ENCODE measurements at regions not wholly inside any gene's neighbourhood (a gene's known extent, or its start where the extent isn't known, plus 50 kb on each side); places are given as distances from the start of the nearest gene placed in this dataset.

DNA sequence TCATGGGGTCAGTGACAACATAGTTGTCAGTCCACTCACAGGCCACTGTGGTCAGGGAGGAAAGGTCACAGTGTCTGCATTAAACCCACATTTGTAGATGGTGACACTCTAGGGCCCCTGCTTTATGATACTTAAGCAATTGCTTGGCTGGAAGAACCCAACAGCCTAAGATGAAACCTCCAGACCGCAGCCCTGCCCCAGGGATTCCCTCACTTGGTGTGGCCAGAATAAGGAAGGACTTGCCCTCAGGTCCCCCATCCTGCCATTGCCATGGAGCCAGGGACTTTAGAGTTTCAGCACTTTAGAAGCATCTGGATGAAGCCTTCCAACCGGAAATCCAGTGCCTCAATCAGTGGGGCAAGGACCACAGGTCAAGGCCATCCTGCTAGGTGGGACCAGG, 63.9 kb upstream of the LAPTM4A start:
- ChIA-PET POLR2A (no interaction called here), CTCF (no interaction called here), RAD21 (ENCODE audit: low non-redundant PET in 1 of 2, low total read pairs in 2 of 2, uncharacterized antibody in 2 of 2, unreplicated experiment in 2 of 2) (no interaction called here)
- H3K79me2 ChIP-seq (ENCODE audit: insufficient read depth, low read length), result no peaks in the 10 kb centered on the region
- H3K9ac ChIP-seq (ENCODE audit: low read length), result no peak overlapping the region
- H3K4me2 ChIP-seq (ENCODE audit: low read length), result no peak overlapping the region
- H3K4me1 ChIP-seq (ENCODE audit: control insufficient read depth in 1 of 2, insufficient read depth in 2 of 2, low read length in 2 of 2), result no peaks in the 10 kb centered on the region; a peak in 1 of 4 replicates
- H3K4me3 ChIP-seq (replicated peaks in 1 of 2; ENCODE audit: low read depth in 1 of 2, low read length in 2 of 2), result no peak overlapping the region
- no peak overlapping the region for H2AFZ ChIP-seq (ENCODE audit: low read depth, low read length, poor library complexity, severe bottlenecking)
- no peaks in the 10 kb centered on the region for H4K20me1 ChIP-seq (ENCODE audit: insufficient read depth)
- BruUV-seq (replicated peaks), result no TSS peak
- DNase-seq (ENCODE audit: low read depth, low spot score) (no peak), ATAC-seq (no peak)
- H3K27me3 ChIP-seq (ENCODE audit: insufficient read depth, low read length), result no peaks in the 10 kb centered on the region
- TF ChIP-seq POLR2AphosphoS5 (IDR thresholded peaks at IDR 0.05; ENCODE audit: low read depth, low read length), result no peak
- TF ChIP-seq FOSL1 (IDR thresholded peaks at IDR 0.05; ENCODE audit: low read depth), result no peak
- TF ChIP-seq SRF (IDR thresholded peaks at IDR 0.05; ENCODE audit: low read depth), result no peak
- TF ChIP-seq EGR1 (IDR thresholded peaks at IDR 0.05; ENCODE audit: low read depth), result no peak
- no peak overlapping the region for H3K27ac ChIP-seq (ENCODE audit: low read depth, low read length)
- H3K9me2 ChIP-seq (ENCODE audit: insufficient read depth), result no peaks in the 10 kb centered on the region
- intact Hi-C loops (cut with micrococcal nuclease), result no loop called here
- no peaks in the 10 kb centered on the region for H3K9me3 ChIP-seq (ENCODE audit: control insufficient read depth in 1 of 2, insufficient read depth in 1 of 2, low read depth in 1 of 2, low read length in 2 of 2)
- H3K36me3 ChIP-seq (ENCODE audit: control insufficient read depth in 1 of 2, insufficient read depth in 2 of 2, low read length in 2 of 2), result no peaks in the 10 kb centered on the region

DNA sequence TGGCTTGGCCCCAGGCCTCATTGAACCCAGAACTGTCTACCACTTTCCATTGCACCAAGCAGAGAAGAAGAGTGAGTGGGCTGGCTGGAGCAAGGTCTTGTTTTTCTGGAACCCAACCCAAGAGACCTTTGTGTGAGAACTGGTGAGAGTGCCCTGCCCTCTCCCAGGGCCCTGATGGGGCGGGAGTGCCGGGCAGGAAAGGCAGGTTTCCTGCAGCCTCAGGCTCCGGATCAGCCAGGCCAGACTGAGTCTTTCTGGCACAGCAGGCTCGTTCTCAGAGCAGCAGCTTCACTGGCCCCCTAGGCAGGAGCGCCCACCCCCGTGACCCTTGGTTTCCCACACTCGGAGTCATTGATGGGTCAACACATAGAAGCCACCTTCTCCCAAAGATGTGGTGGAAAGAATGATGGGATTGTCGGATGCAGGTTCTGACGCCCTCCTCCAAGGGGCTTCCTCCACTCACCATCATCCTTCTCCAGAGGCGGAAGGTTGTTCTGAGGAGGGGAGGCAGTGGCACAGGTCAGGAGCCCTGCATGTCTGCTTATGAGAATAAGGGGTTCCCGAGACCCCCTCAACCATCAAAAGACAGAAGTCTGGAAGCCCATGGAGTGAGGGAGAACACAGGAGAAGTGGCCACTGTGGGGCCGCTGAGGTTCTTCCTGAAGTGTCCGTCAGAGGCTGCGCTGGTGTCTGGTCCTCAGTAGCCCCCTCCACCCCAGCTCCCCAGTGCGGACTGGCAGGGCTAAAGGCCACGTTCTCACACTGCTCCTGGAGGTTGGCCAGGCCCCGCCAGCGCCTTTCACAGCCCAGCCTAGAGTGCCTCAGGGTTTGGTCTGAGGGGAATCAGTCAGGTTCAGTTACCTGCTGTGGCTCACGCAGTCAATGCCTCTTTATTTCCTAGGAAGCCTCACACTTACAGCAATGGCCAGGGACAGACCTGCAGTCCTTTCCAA, 62.8 kb upstream of the LAPTM4A start:
- H3K4me1 ChIP-seq (ENCODE audit: control insufficient read depth in 1 of 2, insufficient read depth in 2 of 2, low read length in 2 of 2), result no peaks in the 10 kb centered on the region; a peak in 1 of 4 replicates
- ATAC-seq (0 out of 2 replicates have a peak, but pooled peaks have one; percentile 28), DNase-seq (ENCODE audit: low read depth, low spot score) (no peak)
- H4K20me1 ChIP-seq (ENCODE audit: insufficient read depth), result no peaks in the 10 kb centered on the region
- H2AFZ ChIP-seq (ENCODE audit: low read depth, low read length, poor library complexity, severe bottlenecking), result no peak overlapping the region
- TF ChIP-seq SP1 (IDR thresholded peaks at IDR 0.05; ENCODE audit: low read depth) (no peak), EZH2 (IDR thresholded peaks at IDR 0.05) (no peak), YY1 (IDR thresholded peaks at IDR 0.05; ENCODE audit: extremely low read depth, insufficient replicate concordance, low read depth, low read length) (no peak), JUND (IDR thresholded peaks at IDR 0.05) (no peak)
- H3K4me3 ChIP-seq (replicated peaks in 1 of 2; ENCODE audit: low read depth in 1 of 2, low read length in 2 of 2), result no peak overlapping the region
- H3K27me3 ChIP-seq (ENCODE audit: insufficient read depth, low read length), result no peaks in the 10 kb centered on the region
- no peaks in the 10 kb centered on the region for H3K9me3 ChIP-seq (ENCODE audit: control insufficient read depth in 1 of 2, insufficient read depth in 1 of 2, low read depth in 1 of 2, low read length in 2 of 2)
- H3K9me2 ChIP-seq (ENCODE audit: insufficient read depth), result no peaks in the 10 kb centered on the region
- no peaks in the 10 kb centered on the region for H3K79me2 ChIP-seq (ENCODE audit: insufficient read depth, low read length)
- H3K36me3 ChIP-seq (ENCODE audit: control insufficient read depth in 1 of 2, insufficient read depth in 2 of 2, low read length in 2 of 2), result no peaks in the 10 kb centered on the region
- ChIA-PET CTCF (no interaction called here), POLR2A (interaction anchor here (0.5 kb wide), 1 partner anchor 297 kb away, joined by 3 read pairs; no protein-coding TSS in a partner anchor), RAD21 (ENCODE audit: low non-redundant PET in 1 of 2, low total read pairs in 2 of 2, uncharacterized antibody in 2 of 2, unreplicated experiment in 2 of 2) (no interaction called here)
- H3K27ac ChIP-seq (ENCODE audit: low read depth, low read length), result no peak overlapping the region
- no peak overlapping the region for H3K9ac ChIP-seq (ENCODE audit: low read length)
- intact Hi-C loops (cut with micrococcal nuclease), result no loop called here
- H3K4me2 ChIP-seq (ENCODE audit: low read length), result no peak overlapping the region
- BruUV-seq (replicated peaks), result no TSS peak
